ENCODE measurements at regions not wholly inside any gene's neighbourhood (a gene's known extent, or its start where the extent isn't known, plus 50 kb on each side); places are given as distances from the start of the nearest gene placed in this dataset.

DNA sequence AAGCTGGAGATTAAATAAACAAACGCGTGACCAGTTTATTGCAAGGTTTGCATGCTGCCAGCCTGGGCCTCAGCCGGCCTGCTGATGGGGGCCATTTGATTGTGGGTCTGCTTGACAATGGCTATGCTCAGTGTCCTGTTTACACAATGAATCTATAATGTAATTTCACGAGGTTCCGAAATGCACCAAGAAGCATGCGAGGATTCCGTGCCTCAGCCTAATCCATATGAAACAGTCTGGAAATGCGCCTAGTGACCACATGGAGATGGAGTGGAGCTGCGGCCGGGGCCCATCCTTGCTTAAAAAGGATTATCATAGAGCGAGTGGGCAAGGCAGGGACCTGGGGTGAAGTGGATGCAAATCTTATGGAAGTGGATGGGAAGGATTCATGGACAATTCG is 382.4 kb downstream of the CDK5RAP2 start:
- POLR2A ChIA-PET: no interaction called here

DNA sequence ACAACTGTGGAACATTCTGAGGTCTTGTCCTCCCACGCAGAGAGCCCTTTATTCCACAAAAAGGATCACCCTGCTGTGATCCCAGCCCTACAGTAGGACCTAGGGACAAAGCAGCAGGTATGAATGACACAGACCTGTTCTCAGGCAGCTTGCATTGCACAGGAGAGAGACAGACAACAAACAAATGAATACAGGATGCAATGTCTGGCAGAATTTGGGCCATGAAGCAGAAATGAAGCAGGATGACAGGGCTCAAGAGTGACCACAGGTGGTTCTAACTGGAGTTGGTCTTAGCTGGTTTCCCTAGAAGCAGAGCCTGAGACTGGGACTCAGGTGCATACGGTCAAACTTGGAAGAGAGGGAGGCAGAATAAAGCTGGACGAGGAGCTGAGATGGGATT is 388.8 kb downstream of the CDK5RAP2 start:
- no peak for DNase-seq (ENCODE audit: low read depth, low spot score)
- no peaks in the 10 kb centered on the region for H3K27me3 ChIP-seq (ENCODE audit: control insufficient read depth, insufficient read depth, low read length)
- TF ChIP-seq, protein P1, sequence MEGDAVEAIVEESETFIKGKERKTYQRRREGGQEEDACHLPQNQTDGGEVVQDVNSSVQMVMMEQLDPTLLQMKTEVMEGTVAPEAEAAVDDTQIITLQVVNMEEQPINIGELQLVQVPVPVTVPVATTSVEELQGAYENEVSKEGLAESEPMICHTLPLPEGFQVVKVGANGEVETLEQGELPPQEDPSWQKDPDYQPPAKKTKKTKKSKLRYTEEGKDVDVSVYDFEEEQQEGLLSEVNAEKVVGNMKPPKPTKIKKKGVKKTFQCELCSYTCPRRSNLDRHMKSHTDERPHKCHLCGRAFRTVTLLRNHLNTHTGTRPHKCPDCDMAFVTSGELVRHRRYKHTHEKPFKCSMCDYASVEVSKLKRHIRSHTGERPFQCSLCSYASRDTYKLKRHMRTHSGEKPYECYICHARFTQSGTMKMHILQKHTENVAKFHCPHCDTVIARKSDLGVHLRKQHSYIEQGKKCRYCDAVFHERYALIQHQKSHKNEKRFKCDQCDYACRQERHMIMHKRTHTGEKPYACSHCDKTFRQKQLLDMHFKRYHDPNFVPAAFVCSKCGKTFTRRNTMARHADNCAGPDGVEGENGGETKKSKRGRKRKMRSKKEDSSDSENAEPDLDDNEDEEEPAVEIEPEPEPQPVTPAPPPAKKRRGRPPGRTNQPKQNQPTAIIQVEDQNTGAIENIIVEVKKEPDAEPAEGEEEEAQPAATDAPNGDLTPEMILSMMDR (IDR thresholded peaks at IDR 0.05; ENCODE audit: low read depth, low read length): no peak
- no peak overlapping the region for H3K4me3 ChIP-seq (ENCODE audit: low read depth, low read length)
- H3K9me3 ChIP-seq (ENCODE audit: control insufficient read depth, insufficient read depth, low read length): no peaks in the 10 kb centered on the region
- ChIA-PET CTCF (no interaction called here), POLR2A (no interaction called here)
- H3K27ac ChIP-seq (ENCODE audit: low read depth, low read length): no peak overlapping the region

More for the DNA sequence above, 382.4 kb downstream of the CDK5RAP2 start:
- no peaks in the 10 kb centered on the region for H3K9me3 ChIP-seq (ENCODE audit: control insufficient read depth, insufficient read depth, low read length)
- H3K27me3 ChIP-seq (ENCODE audit: control insufficient read depth, insufficient read depth, low read length): no peaks in the 10 kb centered on the region
- CTCF ChIA-PET: no interaction called here
- no peak overlapping the region for H3K4me3 ChIP-seq (ENCODE audit: low read depth, low read length)
- TF ChIP-seq, protein P1 (IDR thresholded peaks at IDR 0.05; ENCODE audit: low read depth, low read length): no peak
- no peak for DNase-seq (ENCODE audit: low read depth, low spot score)
- no peak overlapping the region for H3K27ac ChIP-seq (ENCODE audit: low read depth, low read length)

DNA sequence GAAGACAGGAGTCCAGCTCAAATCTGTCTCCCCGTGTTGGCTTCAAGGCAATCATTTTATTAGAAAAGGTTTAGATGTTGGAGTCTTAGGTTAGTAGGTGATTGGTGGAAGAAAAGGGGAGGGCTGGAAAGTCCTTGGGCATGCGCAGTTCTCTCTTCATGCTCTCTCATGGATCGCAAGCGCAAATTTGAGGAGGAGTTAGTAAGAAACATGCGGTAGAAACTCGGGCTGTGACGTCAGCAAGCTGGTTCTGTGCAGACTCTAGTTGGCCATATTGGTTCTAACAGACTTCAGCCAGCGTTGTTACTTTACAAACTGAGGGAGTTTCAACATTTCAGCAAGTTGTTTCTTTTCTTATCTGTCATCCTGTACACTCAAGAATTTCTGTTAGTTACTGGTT is 392.2 kb downstream of the CDK5RAP2 start:
- no peak overlapping the region for H3K4me3 ChIP-seq (ENCODE audit: low read depth, low read length)
- H3K9me3 ChIP-seq (ENCODE audit: control insufficient read depth, insufficient read depth, low read length): no peaks in the 10 kb centered on the region
- ChIA-PET POLR2A (no interaction called here), CTCF (no interaction called here)
- no peaks in the 10 kb centered on the region for H3K27me3 ChIP-seq (ENCODE audit: control insufficient read depth, insufficient read depth, low read length)
- TF ChIP-seq, protein P1 (IDR thresholded peaks at IDR 0.05; ENCODE audit: low read depth, low read length): no peak
- no peak for DNase-seq (ENCODE audit: low read depth, low spot score)
- no peak overlapping the region for H3K27ac ChIP-seq (ENCODE audit: low read depth, low read length)

DNA sequence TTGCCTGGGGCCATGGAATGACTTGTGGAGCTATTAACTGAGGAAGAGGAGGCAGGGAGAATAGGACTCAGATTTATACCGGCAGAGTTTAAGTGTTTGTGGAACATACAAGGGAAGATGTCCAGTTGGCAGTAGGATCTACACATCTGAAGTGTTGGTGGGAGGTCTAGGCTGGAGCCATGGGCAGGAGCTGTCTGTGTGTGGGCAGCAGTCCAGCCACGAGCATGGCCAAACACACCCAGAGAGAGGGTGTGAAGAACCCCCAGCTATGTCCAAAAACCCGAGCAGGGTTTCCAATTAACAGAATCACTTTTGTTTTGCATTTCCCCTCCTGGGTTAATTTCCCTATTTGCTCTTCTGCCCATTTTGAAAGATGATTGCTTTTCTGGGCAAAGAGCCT is 393.7 kb downstream of the CDK5RAP2 start:
- TF ChIP-seq, protein P1 (IDR thresholded peaks at IDR 0.05; ENCODE audit: low read depth, low read length): no peak
- ChIA-PET CTCF (interaction anchor here (1.9 kb wide), 1 partner anchor 291 kb away, joined by 4 read pairs; no protein-coding TSS in a partner anchor), POLR2A (no interaction called here)
- no peak overlapping the region for H3K27ac ChIP-seq (ENCODE audit: low read depth, low read length)
- no peaks in the 10 kb centered on the region for H3K9me3 ChIP-seq (ENCODE audit: control insufficient read depth, insufficient read depth, low read length)
- H3K27me3 ChIP-seq (ENCODE audit: control insufficient read depth, insufficient read depth, low read length): no peaks in the 10 kb centered on the region
- no peak overlapping the region for H3K4me3 ChIP-seq (ENCODE audit: low read depth, low read length)
- no peak for DNase-seq (ENCODE audit: low read depth, low spot score)

DNA sequence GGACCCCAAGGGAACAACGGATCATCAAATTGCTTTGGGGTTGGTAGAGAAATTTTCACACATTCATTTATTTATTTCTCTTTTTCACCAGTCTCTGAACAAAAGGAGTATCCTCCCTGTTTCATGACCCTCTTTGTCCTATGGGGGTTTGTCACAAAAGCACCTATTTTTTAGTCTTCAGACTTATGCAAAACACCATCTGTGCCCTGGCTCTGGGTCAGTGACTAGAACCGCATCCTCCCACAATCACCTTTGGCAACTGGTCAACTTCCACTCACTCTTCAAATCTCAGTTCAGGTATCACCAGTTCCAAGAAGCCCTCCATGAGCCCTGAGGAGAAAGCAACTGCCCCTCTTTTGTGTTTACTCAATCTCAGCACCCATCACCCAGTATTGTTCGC is 395.7 kb downstream of the CDK5RAP2 start:
- Histone ChIP-seq H3K4me3 (ENCODE audit: low read depth, low read length) (no peak overlapping the region), H3K9me3 (ENCODE audit: control insufficient read depth, insufficient read depth, low read length) (no peaks in the 10 kb centered on the region), H3K27me3 (ENCODE audit: control insufficient read depth, insufficient read depth, low read length) (no peaks in the 10 kb centered on the region), H3K27ac (ENCODE audit: low read depth, low read length) (no peak overlapping the region)
- TF ChIP-seq, protein P1 (IDR thresholded peaks at IDR 0.05; ENCODE audit: low read depth, low read length): no peak
- no peak for DNase-seq (ENCODE audit: low read depth, low spot score)
- ChIA-PET CTCF (no interaction called here), POLR2A (no interaction called here)

Data from AG04450 (cell line).